AG04449 (cell line): ENCODE measurements at regions not wholly inside any gene's neighbourhood (a gene's known extent, or its start where the extent isn't known, plus 50 kb on each side); places are given as distances from the start of the nearest gene placed in this dataset.

Source experiments
- CTCF ChIA-PET: fragments of 350-600 bp; formaldehyde crosslinking; extraction: SDS; loops from one replicate; lab custom pipeline; 2021; ENCODE audit warnings: antibody characterized with exemption; lab: Yijun Ruan, JAX
- POLR2A ChIA-PET: fragments of 400-600, 350-600 bp; formaldehyde crosslinking; extraction: SDS; loops from one replicate; lab custom pipeline; 2020; ENCODE audit warnings: antibody characterized with exemption, inconsistent platforms; lab: Yijun Ruan, JAX
- DNase-seq: peaks from one replicate; pipeline ENCODE4 v3.0.0-alpha.2; 2010; ENCODE audit warnings: low read depth, low spot score
- H3K4me3 ChIP-seq: 2 replicates; pipeline ENCODE4 v1.5.1; 2011; ENCODE audit warnings: low read depth, mild to moderate bottlenecking, control low read depth, low read length
- TF ChIP-seq, protein P1 (sequence below): IDR thresholded peaks from one replicate; pipeline ENCODE4 v1.5.1; 2011; ENCODE audit warnings: mild to moderate bottlenecking, moderate library complexity, low read length, control low read depth, inconsistent platforms; ENCODE audit not compliant: insufficient read depth; ENCODE audit errors: missing control alignments

- no peak for DNase-seq
- H3K4me3 ChIP-seq: no peak overlapping the region
- TF ChIP-seq, protein P1, sequence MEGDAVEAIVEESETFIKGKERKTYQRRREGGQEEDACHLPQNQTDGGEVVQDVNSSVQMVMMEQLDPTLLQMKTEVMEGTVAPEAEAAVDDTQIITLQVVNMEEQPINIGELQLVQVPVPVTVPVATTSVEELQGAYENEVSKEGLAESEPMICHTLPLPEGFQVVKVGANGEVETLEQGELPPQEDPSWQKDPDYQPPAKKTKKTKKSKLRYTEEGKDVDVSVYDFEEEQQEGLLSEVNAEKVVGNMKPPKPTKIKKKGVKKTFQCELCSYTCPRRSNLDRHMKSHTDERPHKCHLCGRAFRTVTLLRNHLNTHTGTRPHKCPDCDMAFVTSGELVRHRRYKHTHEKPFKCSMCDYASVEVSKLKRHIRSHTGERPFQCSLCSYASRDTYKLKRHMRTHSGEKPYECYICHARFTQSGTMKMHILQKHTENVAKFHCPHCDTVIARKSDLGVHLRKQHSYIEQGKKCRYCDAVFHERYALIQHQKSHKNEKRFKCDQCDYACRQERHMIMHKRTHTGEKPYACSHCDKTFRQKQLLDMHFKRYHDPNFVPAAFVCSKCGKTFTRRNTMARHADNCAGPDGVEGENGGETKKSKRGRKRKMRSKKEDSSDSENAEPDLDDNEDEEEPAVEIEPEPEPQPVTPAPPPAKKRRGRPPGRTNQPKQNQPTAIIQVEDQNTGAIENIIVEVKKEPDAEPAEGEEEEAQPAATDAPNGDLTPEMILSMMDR: no peak
- POLR2A ChIA-PET: no interaction called here
- CTCF ChIA-PET: no interaction called here
Observed at GRCh38 chr10:43772171-43772570, 123.5 kb upstream of the ZNF32 start.

GRCh38 chr10:43771675-43772074 lies 123.0 kb upstream of the ZNF32 start:
- no peak overlapping the region for H3K4me3 ChIP-seq
- CTCF ChIA-PET: no interaction called here
- TF ChIP-seq, protein P1: no peak
- POLR2A ChIA-PET: no interaction called here
- DNase-seq: no peak

- CTCF ChIA-PET: no interaction called here
- TF ChIP-seq, protein P1: no peak
- POLR2A ChIA-PET: no interaction called here
- no peak overlapping the region for H3K4me3 ChIP-seq
- no peak for DNase-seq
Observed at GRCh38 chr10:43765516-43765915, 116.8 kb upstream of the ZNF32 start.

- ChIA-PET CTCF (no interaction called here), POLR2A (no interaction called here)
- TF ChIP-seq, protein P1: no peak
- H3K4me3 ChIP-seq: no peak overlapping the region
- no peak for DNase-seq
Observed at GRCh38 chr10:43763846-43764245, 115.2 kb upstream of the ZNF32 start.

DNA sequence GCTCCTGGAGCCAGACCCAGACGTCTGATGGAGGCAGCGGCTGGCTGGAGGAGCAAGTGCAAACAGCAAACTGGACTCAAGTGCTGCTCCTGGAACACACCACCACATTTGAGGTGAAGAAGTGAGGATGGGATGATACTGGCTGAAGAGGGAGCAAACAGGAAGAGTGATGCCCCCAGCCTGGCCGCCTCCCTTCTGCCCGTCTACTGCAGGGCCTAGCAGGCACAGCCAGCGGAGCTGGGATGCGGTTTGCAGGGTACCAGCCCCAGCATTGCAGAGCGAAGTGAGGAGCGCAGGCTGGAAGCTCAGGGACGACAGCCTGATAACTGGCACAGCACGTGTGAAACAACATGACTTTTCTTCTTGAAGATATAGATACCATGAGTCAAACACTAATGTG lies 111.8 kb upstream of the ZNF32 start:
- no peak for DNase-seq
- H3K4me3 ChIP-seq: no peak overlapping the region
- CTCF ChIA-PET: no interaction called here
- TF ChIP-seq, protein P1: no peak
- POLR2A ChIA-PET: no interaction called here

GRCh38 chr10:43759216-43759615 lies 110.5 kb upstream of the ZNF32 start:
- ChIA-PET CTCF (no interaction called here), POLR2A (no interaction called here)
- DNase-seq: no peak
- TF ChIP-seq, protein P1: no peak
- H3K4me3 ChIP-seq: no peak overlapping the region
